Hepatocyte (in vitro differentiated cells): ENCODE measurements at regions not wholly inside any gene's neighbourhood (a gene's known extent, or its start where the extent isn't known, plus 50 kb on each side); places are given as distances from the start of the nearest gene placed in this dataset.

Source experiments
- DNase-seq: peaks from one replicate; pipeline ENCODE4 v3.0.0-alpha.2; 2016; ENCODE audit warnings: low spot score
- H2AFZ ChIP-seq: fragments of 200-600 bp; sonication (generic); 2 replicates; pipeline ENCODE4 v1.6.0; 2016; ENCODE audit warnings: antibody characterized with exemption, mild to moderate bottlenecking
- H3K27ac ChIP-seq: fragments of 200-600 bp; sonication (generic); 2 replicates; pipeline ENCODE4 v1.5.1; 2016; ENCODE audit warnings: mild to moderate bottlenecking
- H3K27me3 ChIP-seq: fragments of 200-600 bp; sonication (generic); 2 replicates; pipeline ENCODE4 v1.6.1; 2016
- H3K36me3 ChIP-seq: fragments of 200-600 bp; sonication (generic); replicated peaks from 2 replicates; pipeline ENCODE4 v1.5.1; 2016; ENCODE audit warnings: low read depth; ENCODE audit not compliant: insufficient read depth
- H3K4me1 ChIP-seq: fragments of 200-600 bp; sonication (generic); 2 replicates; pipeline ENCODE4 v1.5.1; 2016; ENCODE audit warnings: mild to moderate bottlenecking, moderate library complexity; ENCODE audit not compliant: insufficient read depth
- H3K4me2 ChIP-seq: fragments of 200-600 bp; sonication (generic); 2 replicates; pipeline ENCODE4 v1.6.0; 2016
- H3K4me3 ChIP-seq: fragments of 200-600 bp; sonication (generic); 2 replicates; pipeline ENCODE4 v1.5.1; 2016; ENCODE audit warnings: mild to moderate bottlenecking
- H3K79me2 ChIP-seq: fragments of 200-600 bp; sonication (generic); 2 replicates; pipeline ENCODE4 v1.6.0; 2017; ENCODE audit warnings: mild to moderate bottlenecking
- H3K9me2 ChIP-seq: fragments of 200-600 bp; sonication (generic); replicated peaks from 2 replicates; pipeline ENCODE4 v1.6.0; 2017; ENCODE audit warnings: mild to moderate bottlenecking; ENCODE audit not compliant: insufficient read depth
- H3K9me3 ChIP-seq: fragments of 200-600 bp; sonication (generic); 2 replicates; pipeline ENCODE4 v1.5.1; 2016; ENCODE audit warnings: low read depth, mild to moderate bottlenecking
- H4K20me1 ChIP-seq: fragments of 200-600 bp; sonication (generic); 2 replicates; pipeline ENCODE4 v1.6.0; 2016; ENCODE audit warnings: mild to moderate bottlenecking; ENCODE audit not compliant: insufficient read depth, poor library complexity, severe bottlenecking
- CTCF ChIP-seq: fragments of 200-600 bp; sonication (generic); IDR thresholded peaks from 2 replicates; pipeline ENCODE4 v1.5.1; 2016; ENCODE audit warnings: antibody characterized with exemption, mild to moderate bottlenecking; ENCODE audit not compliant: poor library complexity
- EZH2 ChIP-seq: fragments of 200-600 bp; sonication (generic); IDR thresholded peaks from 2 replicates; pipeline ENCODE4 v1.6.1; 2016; ENCODE audit warnings: antibody characterized with exemption, mild to moderate bottlenecking, borderline replicate concordance
- EZH2phosphoT487 ChIP-seq: fragments of 200-600 bp; sonication (generic); IDR thresholded peaks from one replicate; pipeline ENCODE4 v1.6.1; 2018; ENCODE audit warnings: antibody characterized with exemption, mild to moderate bottlenecking, low read depth, moderate library complexity; ENCODE audit not compliant: unreplicated experiment, severe bottlenecking
- WGBS: methylation state at CpG from one replicate; pipeline ENCODE4 v1.1.6; 2016; ENCODE audit warnings: low lambda C conversion rate; ENCODE audit errors: missing lambda C conversion rate; 5-methylcytosine and 5-hydroxymethylcytosine counted together

- no peaks in the 10 kb centered on the region for H3K9me3 ChIP-seq
- H3K27ac ChIP-seq, result no peak overlapping the region
- H3K4me1 ChIP-seq, result no peaks in the 10 kb centered on the region
- no peak for DNase-seq
- no peak overlapping the region for H3K4me3 ChIP-seq
- H3K79me2 ChIP-seq, result no peaks in the 10 kb centered on the region
- no peaks in the 10 kb centered on the region for H3K36me3 ChIP-seq
- no peaks in the 10 kb centered on the region for H3K27me3 ChIP-seq
- no peak overlapping the region for H2AFZ ChIP-seq
- H4K20me1 ChIP-seq, result no peaks in the 10 kb centered on the region
- H3K9me2 ChIP-seq, result no peaks in the 10 kb centered on the region
- 75% methylated on average over 4 of the region's 4 CpGs for WGBS
- TF ChIP-seq CTCF (no peak), EZH2 (no peak), EZH2phosphoT487 (no peak)
- no peak overlapping the region for H3K4me2 ChIP-seq
Observed at GRCh38 chrX:124224528-124224927, 107.9 kb upstream of the TEX13D start.

- Histone ChIP-seq H2AFZ (no peak overlapping the region), H3K9me3 (no peaks in the 10 kb centered on the region), H3K36me3 (no peaks in the 10 kb centered on the region), H3K4me2 (no peak overlapping the region), H3K4me3 (no peak overlapping the region), H3K79me2 (no peaks in the 10 kb centered on the region), H4K20me1 (no peaks in the 10 kb centered on the region), H3K4me1 (no peaks in the 10 kb centered on the region), H3K27me3 (no peaks in the 10 kb centered on the region), H3K9me2 (no peaks in the 10 kb centered on the region), H3K27ac (no peak overlapping the region)
- no peak for TF ChIP-seq EZH2
- no peak for TF ChIP-seq CTCF
- TF ChIP-seq EZH2phosphoT487, result no peak
- no peak for DNase-seq
- WGBS, result 84% methylated on average over 2 of the region's 2 CpGs
Observed at GRCh38 chrX:124226129-124226528, 106.3 kb upstream of the TEX13D start.

GRCh38 chrX:124228849-124229248 lies 103.6 kb upstream of the TEX13D start:
- 78% methylated on average over 4 of the region's 4 CpGs for WGBS
- no peaks in the 10 kb centered on the region for H3K27me3 ChIP-seq
- TF ChIP-seq EZH2phosphoT487 (no peak), CTCF (no peak), EZH2 (no peak)

GRCh38 chrX:124229374-124229773 lies 103.1 kb upstream of the TEX13D start:
- no peaks in the 10 kb centered on the region for H3K9me2 ChIP-seq
- no peak for DNase-seq
- H3K36me3 ChIP-seq, result no peaks in the 10 kb centered on the region
- no peak overlapping the region for H3K4me2 ChIP-seq
- WGBS, result 68% methylated on average over 4 of the region's 4 CpGs
- no peaks in the 10 kb centered on the region for H3K4me1 ChIP-seq
- no peak for TF ChIP-seq EZH2
- TF ChIP-seq CTCF, result no peak
- H3K9me3 ChIP-seq, result no peaks in the 10 kb centered on the region
- H3K4me3 ChIP-seq, result no peak overlapping the region
- no peak overlapping the region for H2AFZ ChIP-seq
- H4K20me1 ChIP-seq, result no peaks in the 10 kb centered on the region
- H3K27ac ChIP-seq, result no peak overlapping the region
- H3K27me3 ChIP-seq, result no peaks in the 10 kb centered on the region
- H3K79me2 ChIP-seq, result no peaks in the 10 kb centered on the region

More at GRCh38 chrX:124228849-124229248, 103.6 kb upstream of the TEX13D start:
- DNase-seq, result no peak
- no peaks in the 10 kb centered on the region for H3K9me2 ChIP-seq
- H3K27ac ChIP-seq, result no peak overlapping the region
- no peaks in the 10 kb centered on the region for H3K9me3 ChIP-seq
- no peaks in the 10 kb centered on the region for H3K4me1 ChIP-seq
- no peak overlapping the region for H3K4me3 ChIP-seq
- H4K20me1 ChIP-seq, result no peaks in the 10 kb centered on the region
- no peak overlapping the region for H3K4me2 ChIP-seq
- H2AFZ ChIP-seq, result no peak overlapping the region
- no peaks in the 10 kb centered on the region for H3K36me3 ChIP-seq
- no peaks in the 10 kb centered on the region for H3K79me2 ChIP-seq
